HG02678 (cell line): ENCODE measurements at regions not wholly inside any gene's neighbourhood (a gene's known extent, or its start where the extent isn't known, plus 50 kb on each side); places are given as distances from the start of the nearest gene placed in this dataset.

Experiments used
- ATAC-seq: cut with Tn5 transposase; IDR thresholded peaks from one replicate; pipeline ENCODE4 v1.9.1; 2021; ENCODE audit warnings: mild to moderate bottlenecking, moderate library complexity; ENCODE audit not compliant: unreplicated experiment

DNA sequence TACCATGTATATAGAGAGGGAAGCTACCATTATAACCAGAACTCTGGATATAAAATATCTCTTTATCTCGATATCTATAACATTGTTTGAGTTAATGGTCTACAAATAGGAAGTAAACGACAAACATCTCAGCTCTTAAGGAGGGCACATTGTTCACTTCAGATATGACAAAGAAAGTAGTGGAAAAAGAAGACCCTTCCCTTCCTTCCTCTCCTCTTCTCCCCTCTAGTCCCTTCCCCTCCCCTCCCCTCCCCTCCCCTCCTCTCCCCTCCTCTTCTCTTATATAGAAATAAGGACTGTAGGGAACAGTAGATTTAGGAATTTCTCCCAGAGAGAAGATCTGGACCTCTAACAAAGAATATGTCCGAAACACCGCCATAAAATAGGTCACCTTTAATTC lies 1731.9 kb upstream of the CDH9 start:
- ATAC-seq: no peak

DNA sequence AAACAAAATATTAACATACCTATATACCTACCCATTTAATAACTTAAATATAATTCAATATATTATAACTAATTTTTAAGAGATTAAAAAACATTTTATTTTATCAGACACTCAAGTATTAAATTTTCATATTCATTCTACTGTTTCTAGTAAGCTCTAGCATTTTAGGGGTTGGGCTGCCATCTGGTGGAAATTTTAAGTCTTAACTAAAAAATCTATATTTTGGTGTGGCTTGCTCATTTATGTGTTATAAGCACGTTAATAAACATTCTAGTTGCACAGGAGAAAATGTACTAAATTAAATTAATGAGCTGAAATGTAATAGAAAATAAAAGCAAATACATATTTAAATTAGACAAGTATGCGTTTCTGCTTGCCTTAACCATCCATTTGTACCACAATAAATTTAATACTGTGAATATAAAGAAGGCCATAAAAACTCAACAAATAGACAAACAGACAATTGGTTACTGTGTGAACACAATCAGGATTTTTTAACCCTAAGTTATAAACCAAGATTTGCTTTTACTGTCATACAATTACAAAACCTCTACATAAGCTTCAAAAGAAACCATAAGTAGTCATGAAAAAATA lies 1728.3 kb upstream of the CDH9 start:
- no peak for ATAC-seq

DNA sequence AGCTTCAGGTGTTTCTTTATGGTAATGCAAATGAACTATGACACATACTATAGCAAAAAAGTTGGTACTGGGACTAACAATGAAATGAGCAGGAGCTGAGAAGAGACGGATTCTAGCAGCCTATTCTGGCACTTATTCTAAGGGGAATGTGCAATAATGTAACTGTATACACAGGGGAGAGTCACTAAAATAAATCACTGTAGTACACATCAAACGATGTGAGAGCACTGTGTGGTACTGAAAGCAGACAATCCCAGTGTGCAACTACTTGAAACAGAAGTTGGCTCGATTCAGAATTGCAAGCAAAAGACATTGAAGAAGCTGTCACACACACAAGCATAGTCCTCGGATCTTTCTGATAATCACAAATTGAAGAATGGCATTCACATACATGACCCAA lies 1713.0 kb upstream of the CDH9 start:
- ATAC-seq: no peak

DNA sequence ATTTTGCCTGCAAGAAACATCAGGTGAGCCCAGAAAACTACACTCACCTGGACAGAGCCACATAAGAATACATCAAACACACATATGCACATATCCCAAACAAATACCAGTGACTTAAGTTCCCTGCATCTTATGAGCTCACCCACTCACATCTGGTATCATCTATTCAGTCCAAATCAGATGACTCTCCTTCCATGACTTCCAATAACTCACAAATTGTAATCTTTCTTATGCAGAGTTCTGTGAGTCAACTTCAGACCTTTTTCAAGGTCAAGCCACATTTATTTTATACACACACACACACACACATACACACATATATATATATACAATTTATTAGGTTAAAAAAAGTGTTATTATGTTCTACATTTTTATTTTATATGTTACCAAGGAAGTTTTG lies 1711.9 kb upstream of the CDH9 start:
- no peak for ATAC-seq

DNA sequence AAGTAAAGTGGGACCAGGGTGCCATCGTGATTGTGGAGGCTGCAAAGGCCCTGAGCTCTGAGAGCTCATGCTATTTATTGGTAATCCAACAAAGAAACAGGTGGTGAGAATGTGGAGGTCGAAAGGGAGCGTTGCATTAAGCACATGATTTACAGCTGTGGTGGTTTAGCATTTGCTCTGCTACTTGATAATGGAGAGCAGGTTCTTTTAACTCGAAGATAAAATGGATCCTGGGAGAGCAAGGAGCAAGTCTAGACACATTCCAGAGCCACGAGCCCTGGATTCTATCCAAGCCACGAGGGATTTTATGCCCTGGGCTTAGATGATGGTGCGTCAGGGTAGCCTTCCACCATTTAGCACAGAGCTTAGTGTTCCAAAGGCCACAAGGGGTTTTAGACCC lies 1710.1 kb upstream of the CDH9 start:
- no peak for ATAC-seq

DNA sequence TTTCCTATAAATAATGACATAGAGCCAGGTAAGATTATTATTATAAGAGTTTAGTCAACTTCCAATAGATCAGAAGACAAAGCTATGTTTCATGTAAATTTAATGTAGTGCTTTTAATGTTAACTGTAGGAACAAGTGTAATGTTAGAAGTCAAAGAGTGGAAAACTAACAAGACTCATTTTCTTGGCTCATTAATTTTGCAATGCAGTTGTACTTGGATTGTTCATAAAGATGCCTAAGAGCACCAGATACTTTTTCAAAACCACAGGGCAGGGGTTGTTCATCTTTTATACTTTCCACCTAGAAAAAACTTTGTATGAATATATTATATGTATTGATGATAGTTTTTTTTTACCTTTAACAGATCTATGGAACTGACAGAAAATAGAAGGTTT lies 1705.3 kb upstream of the CDH9 start:
- no peak for ATAC-seq

DNA sequence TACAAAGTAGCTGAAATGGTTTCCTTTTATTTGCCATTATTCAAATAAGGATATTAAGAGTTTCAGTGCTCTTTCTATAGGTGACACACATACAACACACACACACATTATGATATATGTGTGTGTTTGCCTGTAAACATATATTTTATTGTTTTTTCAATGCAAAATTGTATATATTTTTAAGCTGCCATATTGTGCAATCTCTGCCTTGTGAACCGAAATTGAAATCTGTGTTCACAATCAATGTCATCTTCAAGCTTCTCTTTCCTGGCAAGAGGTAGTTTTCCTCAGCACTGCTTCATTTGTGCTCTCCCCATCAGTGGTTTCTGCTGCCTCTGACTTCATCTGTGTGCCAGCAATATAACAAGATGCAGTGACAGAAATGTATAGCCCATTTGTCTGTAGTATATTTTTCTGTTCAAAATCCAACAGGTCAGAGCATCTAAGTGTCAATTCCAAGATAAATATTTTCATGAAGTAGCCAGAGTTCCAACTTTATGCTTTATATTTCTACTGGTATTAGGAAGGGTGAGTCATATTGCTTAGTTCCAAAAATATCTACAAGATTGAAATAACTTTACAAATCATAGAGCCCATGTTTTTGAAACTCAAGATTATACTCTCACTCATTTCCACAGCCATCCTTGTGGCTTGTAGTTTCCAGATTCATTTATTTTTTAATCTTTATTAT lies 1704.8 kb upstream of the CDH9 start:
- no peak for ATAC-seq

DNA sequence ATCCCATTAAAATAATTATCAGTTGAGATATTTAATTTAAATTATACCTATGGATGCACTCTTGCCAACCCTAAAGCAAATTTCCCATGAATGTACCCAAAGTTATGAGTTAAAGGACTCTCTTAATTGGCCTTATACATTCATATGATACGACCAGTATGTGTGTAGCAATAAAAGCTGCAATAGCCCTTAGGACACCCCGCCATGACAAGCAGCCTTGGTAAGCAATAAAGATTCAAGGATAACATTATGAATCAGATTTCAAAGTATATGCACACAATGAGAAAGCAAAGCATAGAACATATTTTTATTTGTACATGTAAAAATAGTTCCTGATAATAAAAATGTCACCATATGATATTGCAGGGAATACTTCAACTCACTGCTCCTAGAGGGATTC lies 1699.3 kb upstream of the CDH9 start:
- ATAC-seq: no peak

DNA sequence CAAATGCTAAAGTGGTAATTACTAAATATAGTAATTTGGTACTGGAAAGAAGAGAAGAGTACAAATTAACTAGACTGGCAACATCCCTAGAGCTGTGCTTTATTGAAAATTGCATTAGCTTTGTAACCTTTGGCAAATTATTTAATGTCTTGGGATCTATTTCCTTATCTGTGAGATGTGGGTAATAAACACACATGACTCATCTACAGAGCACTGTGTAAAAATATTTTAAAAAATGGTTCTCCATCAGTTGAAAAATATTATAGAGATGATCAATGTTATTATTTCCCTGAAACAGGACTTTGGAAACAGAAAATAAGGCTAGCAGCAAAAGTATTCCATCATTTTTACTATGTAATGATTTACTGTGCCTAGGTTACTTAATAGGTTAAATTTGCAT lies 1698.8 kb upstream of the CDH9 start:
- ATAC-seq: no peak

DNA sequence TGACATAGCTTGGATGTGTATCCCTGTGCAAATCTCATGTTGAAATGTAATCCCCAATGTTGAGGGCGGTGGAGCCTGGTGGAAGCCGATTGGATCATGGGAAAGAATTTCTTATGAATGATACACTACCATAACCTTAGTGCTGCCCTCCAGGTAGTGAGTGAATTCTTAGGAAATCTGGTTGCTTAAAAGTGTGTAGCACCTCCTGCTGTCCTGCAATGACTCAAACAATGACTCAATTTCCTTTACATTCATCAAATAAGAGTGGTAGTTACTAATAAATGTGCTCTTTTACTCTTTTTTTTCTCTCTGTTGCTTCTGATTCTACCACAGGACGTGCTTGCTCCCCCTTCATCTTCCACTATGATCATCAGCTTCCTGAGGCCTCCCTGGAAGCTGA lies 1696.0 kb upstream of the CDH9 start:
- ATAC-seq: no peak

DNA sequence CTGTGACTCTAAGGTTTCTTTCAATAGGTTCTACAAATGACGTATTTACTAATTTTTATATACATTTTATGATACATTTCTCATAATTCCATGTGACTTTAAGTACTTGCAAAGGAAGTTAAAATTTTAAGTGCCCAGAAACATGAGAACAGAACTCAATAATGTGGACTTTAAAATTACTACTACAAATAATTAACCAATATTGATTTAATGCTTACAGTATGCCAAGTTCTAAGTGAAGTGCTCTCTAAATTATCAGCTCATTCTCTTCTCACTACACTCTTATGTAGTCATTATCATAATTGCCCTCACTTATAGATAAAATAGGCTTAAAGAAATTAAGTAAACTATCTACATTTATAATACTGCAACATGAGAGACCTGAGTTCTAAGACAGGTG lies 1690.7 kb upstream of the CDH9 start:
- ATAC-seq: no peak

DNA sequence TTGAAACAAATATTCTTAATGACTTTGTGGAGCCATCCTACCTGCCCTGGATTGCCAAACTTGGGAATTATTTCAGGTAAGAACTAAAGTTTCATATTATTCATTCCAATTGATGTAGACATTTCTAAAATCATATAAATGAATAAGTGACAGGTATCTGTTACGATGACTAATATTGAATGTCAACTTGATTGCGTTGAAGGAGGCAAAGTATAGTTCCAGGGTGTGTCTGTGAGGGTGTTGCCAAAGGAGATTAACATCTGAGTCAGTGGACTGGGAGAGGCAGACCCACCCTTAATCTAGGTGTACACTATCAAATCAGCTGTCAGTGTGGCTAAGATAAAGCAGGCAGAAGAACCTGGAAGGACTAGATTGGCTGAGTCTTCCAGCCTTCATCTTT lies 1688.4 kb upstream of the CDH9 start:
- ATAC-seq: no peak

DNA sequence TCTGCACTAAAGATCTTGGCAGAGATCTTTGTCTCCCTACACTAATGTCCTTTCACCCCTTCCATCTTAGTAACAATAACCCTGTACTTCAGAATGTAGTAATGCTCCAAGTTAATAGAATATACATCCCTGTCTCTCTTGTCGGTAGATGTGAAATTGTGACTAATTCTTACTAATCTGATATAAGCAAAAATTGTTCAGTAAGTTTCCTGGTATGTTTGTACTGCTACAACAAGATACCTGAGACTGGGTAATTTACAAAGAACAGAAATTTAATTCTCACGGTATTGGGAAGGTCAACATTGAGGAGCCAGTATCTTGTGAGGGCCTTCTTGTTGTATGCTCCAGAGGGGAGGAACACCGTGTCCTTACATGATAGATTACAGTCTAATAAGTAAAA lies 1686.6 kb upstream of the CDH9 start:
- no peak for ATAC-seq

DNA sequence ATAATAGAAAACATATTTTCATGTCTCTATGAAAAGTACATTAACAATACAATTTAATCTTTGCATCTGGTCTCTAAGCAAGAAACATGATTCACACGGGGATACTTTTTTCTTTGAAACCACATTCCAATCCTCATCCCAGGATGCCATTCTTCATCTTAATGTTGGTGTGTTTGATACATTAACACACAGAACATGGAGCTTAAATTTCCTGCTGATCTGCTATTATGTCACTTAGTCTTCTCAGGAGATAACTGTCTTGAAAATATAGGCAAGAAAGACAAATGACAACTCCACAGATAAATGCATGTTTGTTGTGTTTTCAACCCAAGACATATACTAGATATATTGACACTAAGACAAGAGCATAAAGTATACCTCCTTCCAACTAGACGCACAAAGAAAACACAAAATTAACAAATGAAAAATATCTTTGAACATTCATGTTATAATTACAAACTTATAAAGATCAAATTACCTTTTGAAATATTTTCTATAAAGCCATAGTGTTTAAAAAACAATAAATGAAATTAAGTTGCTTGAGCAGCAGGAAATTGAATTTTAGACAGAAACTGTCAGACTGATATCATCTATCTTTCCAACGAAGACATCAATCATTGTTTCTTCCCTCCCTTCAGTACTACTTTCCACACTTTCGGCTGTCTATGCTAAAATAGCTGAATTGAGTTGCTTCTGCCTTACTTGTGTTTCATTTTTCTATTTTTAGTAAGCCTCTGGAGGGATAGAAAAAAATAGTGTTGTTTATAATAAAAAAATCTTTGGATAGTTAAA lies 1676.7 kb upstream of the CDH9 start:
- no peak for ATAC-seq

DNA sequence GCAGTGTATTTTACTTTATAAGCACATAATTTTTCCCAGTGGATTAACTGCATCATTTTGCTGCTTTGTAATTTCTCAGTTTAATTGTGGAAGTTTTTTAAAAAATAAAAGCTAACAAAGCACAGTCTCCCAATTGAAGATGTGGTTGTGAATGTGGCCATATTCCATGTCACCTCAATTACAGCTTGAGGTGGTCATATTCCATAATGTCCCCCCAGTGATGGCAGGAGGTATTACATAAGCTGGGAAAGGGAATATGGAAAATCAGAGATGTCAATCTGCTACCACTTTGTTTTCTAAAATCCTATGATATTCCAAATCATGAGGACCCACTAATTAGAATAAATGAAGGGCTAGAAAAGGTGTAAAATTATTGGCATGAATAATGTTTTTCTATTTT lies 1672.0 kb upstream of the CDH9 start:
- ATAC-seq: no peak

DNA sequence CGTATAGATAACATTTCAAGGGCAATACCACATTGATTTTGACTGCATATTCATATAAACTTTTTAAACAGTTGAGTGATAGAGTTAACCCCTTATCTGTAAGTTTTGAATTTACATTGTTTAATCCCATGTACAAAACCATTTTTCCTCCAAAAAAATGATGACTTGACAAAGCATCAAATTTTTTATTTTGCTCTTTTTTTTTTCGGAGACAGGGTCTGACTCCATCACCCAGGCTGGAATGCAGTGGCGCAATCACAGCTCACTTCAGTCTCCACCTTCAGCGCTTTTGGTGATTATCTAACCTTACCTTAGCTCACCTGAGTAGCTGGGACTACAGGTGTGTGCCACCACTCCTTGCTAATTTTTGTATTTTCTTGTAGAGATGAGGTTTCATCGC lies 1670.1 kb upstream of the CDH9 start:
- ATAC-seq: no peak

DNA sequence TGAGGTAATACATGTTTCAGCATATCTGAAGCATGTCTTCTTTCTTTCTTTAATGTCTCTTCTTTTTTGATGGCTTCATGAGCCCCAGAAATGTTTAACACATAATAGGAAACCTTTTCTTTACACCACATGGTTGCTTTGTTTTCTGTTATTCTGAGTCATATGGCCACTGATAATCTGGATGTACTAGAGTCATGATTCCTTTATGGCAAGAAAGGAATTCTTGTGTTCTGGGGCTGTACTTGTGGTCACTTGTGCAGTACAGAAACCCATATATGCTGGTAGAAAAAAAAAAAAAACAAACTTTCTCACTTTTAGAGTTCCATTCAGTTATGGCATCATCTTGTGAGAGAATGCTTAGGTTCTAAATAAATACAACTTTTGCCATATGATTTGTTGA lies 1669.3 kb upstream of the CDH9 start:
- ATAC-seq: no peak

DNA sequence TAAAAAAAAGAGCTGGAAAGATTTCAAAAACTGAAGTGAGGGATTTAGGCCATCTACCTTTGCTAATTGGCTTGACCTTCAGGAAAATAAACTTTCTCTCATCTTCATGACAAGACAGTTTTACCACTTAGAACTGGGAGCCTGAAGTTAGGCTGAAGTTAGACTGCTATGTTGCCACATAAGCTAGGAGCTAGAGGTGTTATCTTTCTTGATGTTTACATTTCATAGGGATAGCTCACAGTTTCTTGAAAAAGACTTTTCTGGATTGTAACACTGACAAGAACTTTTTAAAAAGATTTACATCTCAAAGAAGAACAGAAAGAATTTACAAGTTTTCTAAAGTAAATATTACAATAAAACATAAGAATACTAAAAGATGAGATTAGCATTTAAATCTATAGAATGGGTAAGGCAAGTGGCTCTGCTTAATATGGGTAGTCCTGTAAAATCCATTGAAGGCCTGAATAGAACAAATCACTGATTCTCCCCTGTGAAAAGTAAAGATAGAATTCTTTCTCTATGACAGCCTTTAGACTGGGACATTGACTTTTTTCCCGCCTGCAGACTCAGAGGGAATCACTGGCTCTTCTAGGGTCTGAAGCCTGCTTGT lies 1665.4 kb upstream of the CDH9 start:
- ATAC-seq: no peak

DNA sequence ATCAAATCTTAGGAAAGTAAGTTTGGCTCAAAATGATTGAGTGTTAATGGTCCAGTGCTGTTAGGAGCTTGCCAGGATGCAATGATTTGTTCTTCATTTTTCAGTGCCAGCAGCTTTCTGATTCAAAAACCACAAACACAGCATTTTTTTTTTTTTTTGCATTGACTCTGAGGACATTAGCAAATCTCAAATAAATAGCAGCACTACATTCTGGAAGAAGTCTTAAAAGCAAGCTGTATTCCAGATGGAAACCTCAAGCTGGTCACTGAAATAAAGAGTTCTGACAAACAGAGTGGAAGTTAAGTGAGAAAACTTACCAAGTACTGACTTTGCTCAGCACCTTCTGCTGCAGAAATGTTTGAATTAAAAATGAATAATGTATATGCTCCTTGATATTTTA lies 1653.1 kb upstream of the CDH9 start:
- ATAC-seq: no peak

DNA sequence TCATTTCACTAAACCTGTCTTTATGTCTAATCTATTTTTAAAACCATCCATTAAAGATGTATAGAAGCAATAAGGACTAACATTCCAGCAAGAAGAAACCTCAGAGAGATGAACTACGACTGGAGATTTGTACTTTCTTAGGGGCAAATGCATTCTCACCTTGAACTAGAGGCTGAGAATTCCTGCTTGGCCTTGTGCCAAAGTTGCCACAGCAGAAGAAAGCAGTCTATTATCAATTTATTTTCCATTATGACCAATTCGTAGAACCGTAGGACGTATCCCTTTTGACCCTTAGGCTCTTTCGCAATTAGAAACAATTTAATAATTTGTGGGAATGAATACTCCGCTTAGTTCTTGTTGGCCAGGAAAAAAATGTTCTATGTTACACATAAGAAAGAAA lies 1647.4 kb upstream of the CDH9 start:
- no peak for ATAC-seq

DNA sequence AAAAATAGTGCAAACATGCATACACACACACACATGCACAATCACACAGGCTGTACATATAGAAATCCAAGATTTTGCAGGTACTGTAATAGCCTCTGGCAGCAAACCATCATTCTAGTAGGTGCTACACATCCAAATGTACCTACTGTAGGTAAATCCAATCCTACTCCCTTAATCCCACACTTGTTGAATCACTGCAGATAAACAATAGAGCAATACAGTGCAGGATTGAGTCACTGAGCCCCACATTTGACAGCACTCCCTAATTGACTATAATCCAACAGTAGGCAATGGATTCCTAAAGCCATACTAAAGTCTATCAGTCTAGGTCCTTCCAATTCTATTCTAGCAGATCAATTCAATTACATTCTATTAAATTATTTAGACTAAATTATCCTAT lies 1640.5 kb upstream of the CDH9 start:
- no peak for ATAC-seq

DNA sequence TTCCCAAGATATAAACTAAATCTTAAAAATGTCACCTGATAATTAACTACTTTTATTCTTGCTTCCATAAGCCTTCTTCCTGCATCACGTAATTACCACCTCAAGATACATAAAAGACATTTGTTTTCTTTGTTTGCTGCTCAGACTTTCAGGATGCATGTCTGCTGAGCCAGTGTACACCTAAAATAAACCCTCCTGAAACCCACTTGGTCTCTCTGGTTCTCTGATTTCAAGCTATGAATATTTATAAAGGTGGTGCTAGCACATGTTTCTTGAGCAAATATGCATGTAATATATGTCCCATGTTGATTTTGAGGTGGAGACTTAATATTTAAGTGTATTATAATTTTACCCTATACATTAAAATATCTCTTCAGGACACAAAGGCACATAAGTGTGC lies 1627.7 kb upstream of the CDH9 start:
- no peak for ATAC-seq
